WERI-Rb-1 (cell line): ENCODE measurements at regions not wholly inside any gene's neighbourhood (a gene's known extent, or its start where the extent isn't known, plus 50 kb on each side); places are given as distances from the start of the nearest gene placed in this dataset.

Source experiments
- DNase-seq: peaks from one replicate; pipeline ENCODE4 v3.0.0-alpha.2; 2020
- H3K27ac ChIP-seq: fragments of 250-450 bp; sonication (Bioruptor Pico); 2 replicates; pipeline ENCODE4 v1.5.1; 2020; ENCODE audit warnings: mild to moderate bottlenecking, moderate library complexity
- H3K27me3 ChIP-seq: fragments of 250-450 bp; sonication (Bioruptor Pico); 2 replicates; pipeline ENCODE4 v1.5.1; 2021; ENCODE audit warnings: mild to moderate bottlenecking, low read depth, moderate library complexity; ENCODE audit not compliant: insufficient read depth, severe bottlenecking
- H3K36me3 ChIP-seq: fragments of 250-450 bp; sonication (Bioruptor Pico); 2 replicates; pipeline ENCODE4 v1.5.1; 2020; ENCODE audit warnings: mild to moderate bottlenecking, moderate library complexity
- H3K4me3 ChIP-seq: 2 replicates; pipeline ENCODE4 v1.5.1; 2011; ENCODE audit warnings: low read depth, mild to moderate bottlenecking, control low read depth, low read length
- H3K9me3 ChIP-seq: fragments of 250-450 bp; sonication (Bioruptor Pico); 2 replicates; pipeline ENCODE4 v1.5.1; 2021; ENCODE audit warnings: mild to moderate bottlenecking, moderate library complexity; ENCODE audit not compliant: severe bottlenecking
- CTCF ChIP-seq: IDR thresholded peaks from 2 replicates; pipeline ENCODE4 v1.5.1; 2011; ENCODE audit warnings: low read depth, mild to moderate bottlenecking, control low read depth, inconsistent platforms, low read length

GRCh38 chr18:60024345-60024744 lies 124.5 kb downstream of the PMAIP1 start:
- Histone ChIP-seq H3K9me3 (peaks cover 2% of the 10 kb centered on the region), H3K4me3 (no peak overlapping the region), H3K36me3 (no peaks in the 10 kb centered on the region), H3K27ac (no peak overlapping the region), H3K27me3 (no peaks in the 10 kb centered on the region)
- no peak for TF ChIP-seq CTCF
- DNase-seq = no peak

- TF ChIP-seq CTCF = no peak
- no peak for DNase-seq
- H3K27ac ChIP-seq = no peak overlapping the region
- H3K36me3 ChIP-seq = no peaks in the 10 kb centered on the region
- H3K27me3 ChIP-seq = no peaks in the 10 kb centered on the region
- H3K9me3 ChIP-seq = peaks cover 2% of the 10 kb centered on the region
- no peak overlapping the region for H3K4me3 ChIP-seq
These were observed 123.0 kb downstream of the PMAIP1 start for GRCh38 chr18:60022671-60023276.

- H3K4me3 ChIP-seq = no peak overlapping the region
- H3K36me3 ChIP-seq = no peaks in the 10 kb centered on the region
- TF ChIP-seq CTCF = no peak
- no peak for DNase-seq
- H3K9me3 ChIP-seq = peaks cover 2% of the 10 kb centered on the region
- no peaks in the 10 kb centered on the region for H3K27me3 ChIP-seq
- H3K27ac ChIP-seq = no peak overlapping the region
These were observed 121.8 kb downstream of the PMAIP1 start for GRCh38 chr18:60021556-60021955.

- no peaks in the 10 kb centered on the region for H3K36me3 ChIP-seq
- no peaks in the 10 kb centered on the region for H3K27me3 ChIP-seq
- no peak for TF ChIP-seq CTCF
- H3K9me3 ChIP-seq = peaks cover 2% of the 10 kb centered on the region
- H3K27ac ChIP-seq = no peak overlapping the region
- no peak for DNase-seq
- H3K4me3 ChIP-seq = no peak overlapping the region
These were observed 120.5 kb downstream of the PMAIP1 start for GRCh38 chr18:60020107-60020925.

- TF ChIP-seq CTCF = no peak
- Histone ChIP-seq H3K27me3 (no peaks in the 10 kb centered on the region), H3K36me3 (no peaks in the 10 kb centered on the region), H3K27ac (no peak overlapping the region), H3K4me3 (no peak overlapping the region), H3K9me3 (peaks cover 2% of the 10 kb centered on the region)
- DNase-seq = no peak
These were observed 119.7 kb downstream of the PMAIP1 start for GRCh38 chr18:60019463-60019840.
